ENCODE measurements at regions not wholly inside any gene's neighbourhood (a gene's known extent, or its start where the extent isn't known, plus 50 kb on each side); places are given as distances from the start of the nearest gene placed in this dataset.
A peak's percentile ranks its signal among the peaks of the same experiment; 100 is the strongest.
"Not testable (repeated sequence)": the region's sequence is repeated elsewhere in the genome, so short reads cannot be mapped to it uniquely, and the experiment has no call there.

- H3K27ac Mint-ChIP-seq = no peak overlapping the region
- intact Hi-C loops (cut with micrococcal nuclease) = no loop called here
- no peaks in the 10 kb centered on the region for H3K9me3 Mint-ChIP-seq
- no peaks in the 10 kb centered on the region for H3K4me1 Mint-ChIP-seq
- no peaks in the 10 kb centered on the region for H3K36me3 Mint-ChIP-seq (ENCODE audit: low read depth)
- no peak overlapping the region for H3K4me3 Mint-ChIP-seq
- peaks cover 4% of the 10 kb centered on the region for H3K27me3 Mint-ChIP-seq
- no peak for DNase-seq
These were observed 87.7 kb upstream of the WWC2 start for GRCh38 chr4:183011213-183011907.

DNA sequence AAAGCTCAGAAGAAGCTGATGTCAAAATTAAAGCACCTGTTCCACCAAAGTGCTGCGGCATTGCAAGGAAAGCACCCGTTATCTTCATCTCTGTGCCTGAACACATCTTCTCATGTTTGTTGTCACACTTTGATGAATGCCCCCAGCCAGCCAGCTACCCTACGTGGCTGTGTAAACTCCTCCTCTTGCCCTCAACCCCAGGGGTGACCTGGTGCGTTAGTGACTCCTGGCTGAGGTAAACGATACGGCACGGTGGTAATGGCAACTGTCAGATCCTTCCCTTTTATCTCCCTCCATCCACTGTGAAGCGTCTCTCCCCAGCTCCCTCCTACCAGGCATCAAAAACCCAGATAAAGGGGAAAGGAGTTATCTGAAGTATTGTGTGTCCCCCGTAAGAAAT is 90.6 kb upstream of the WWC2 start:
- intact Hi-C loops (cut with micrococcal nuclease) = no loop called here
- H3K4me1 Mint-ChIP-seq = no peaks in the 10 kb centered on the region
- H3K36me3 Mint-ChIP-seq (ENCODE audit: low read depth) = no peaks in the 10 kb centered on the region
- H3K9me3 Mint-ChIP-seq = no peaks in the 10 kb centered on the region
- no peak overlapping the region for H3K4me3 Mint-ChIP-seq
- no peak overlapping the region for H3K27ac Mint-ChIP-seq
- DNase-seq = no peak
- peaks cover 6% of the 10 kb centered on the region for H3K27me3 Mint-ChIP-seq

DNA sequence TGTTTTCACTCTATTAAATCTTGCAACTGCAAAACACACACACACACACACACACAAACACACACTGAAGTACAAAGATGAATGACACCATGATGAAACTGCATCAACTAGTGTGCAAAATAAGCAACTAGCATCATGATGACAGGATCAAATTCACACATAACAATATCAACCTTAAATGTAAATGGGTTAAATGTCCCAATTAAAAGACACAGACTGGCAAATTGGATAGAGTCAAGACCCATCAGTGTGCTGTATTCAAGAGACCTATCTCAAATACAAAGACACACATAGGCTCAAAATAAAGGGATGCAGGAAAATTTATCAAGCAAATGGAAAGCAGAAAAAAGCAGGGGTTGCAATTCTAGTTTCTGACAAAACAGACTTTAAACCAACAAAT is 87.2 kb upstream of the DCTD start:
- H3K27ac Mint-ChIP-seq; H3K9me3 Mint-ChIP-seq; intact Hi-C loops (cut with micrococcal nuclease); H3K4me3 Mint-ChIP-seq; H3K4me1 Mint-ChIP-seq; H3K36me3 Mint-ChIP-seq (ENCODE audit: low read depth); DNase-seq; H3K27me3 Mint-ChIP-seq: not testable (repeated sequence)

- Mint-ChIP-seq H3K36me3 (ENCODE audit: low read depth) (no peaks in the 10 kb centered on the region), H3K9me3 (no peaks in the 10 kb centered on the region), H3K4me1 (no peaks in the 10 kb centered on the region), H3K27me3 (no peaks in the 10 kb centered on the region), H3K4me3 (no peak overlapping the region), H3K27ac (no peak overlapping the region)
- intact Hi-C loops (cut with micrococcal nuclease) = no loop called here
- DNase-seq = no peak
These were observed 77.0 kb upstream of the DCTD start for GRCh38 chr4:182994171-182994570.

GRCh38 chr4:182978152-182978827 is 61.1 kb upstream of the DCTD start:
- no peaks in the 10 kb centered on the region for H3K36me3 Mint-ChIP-seq (ENCODE audit: low read depth)
- peaks cover 11% of the 10 kb centered on the region for H3K4me1 Mint-ChIP-seq
- no peak overlapping the region for H3K27ac Mint-ChIP-seq
- no peak for DNase-seq
- H3K27me3 Mint-ChIP-seq = peaks cover 18% of the 10 kb centered on the region
- intact Hi-C loops (cut with micrococcal nuclease) = loop anchor here (5.0 kb wide), 1 partner anchor 61 kb away; the partner anchor contains the start of gene DCTD
- no peaks in the 10 kb centered on the region for H3K9me3 Mint-ChIP-seq
- no peak overlapping the region for H3K4me3 Mint-ChIP-seq

DNA sequence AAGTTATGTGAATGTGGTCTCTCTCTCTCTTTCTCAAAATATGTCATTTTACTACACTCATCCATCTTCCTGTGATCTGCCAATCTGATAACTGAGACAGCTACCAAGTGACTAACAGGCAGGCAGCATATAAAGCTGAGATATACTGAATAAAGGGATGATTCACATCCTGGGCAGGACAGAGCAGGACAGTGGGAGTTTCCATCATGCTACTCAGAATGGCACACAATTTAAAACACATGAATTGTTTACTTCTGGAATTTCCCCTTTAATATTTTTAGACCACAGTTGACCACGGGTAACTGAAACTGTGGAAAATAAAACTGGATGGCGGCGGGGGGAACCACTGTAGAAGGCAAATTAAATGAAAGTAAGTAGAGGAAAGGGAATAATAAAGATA is 58.6 kb upstream of the DCTD start:
- Mint-ChIP-seq H3K4me3 (peak overlapping the region; percentile 2), H3K9me3 (no peaks in the 10 kb centered on the region), H3K27me3 (peaks cover 6% of the 10 kb centered on the region), H3K4me1 (peaks cover 11% of the 10 kb centered on the region), H3K36me3 (ENCODE audit: low read depth) (no peaks in the 10 kb centered on the region), H3K27ac (peak overlapping the region; percentile 66)
- DNase-seq = no peak
- intact Hi-C loops (cut with micrococcal nuclease) = loop anchor here (5.0 kb wide), 1 partner anchor 59 kb away; the partner anchor contains the start of gene DCTD

DNA sequence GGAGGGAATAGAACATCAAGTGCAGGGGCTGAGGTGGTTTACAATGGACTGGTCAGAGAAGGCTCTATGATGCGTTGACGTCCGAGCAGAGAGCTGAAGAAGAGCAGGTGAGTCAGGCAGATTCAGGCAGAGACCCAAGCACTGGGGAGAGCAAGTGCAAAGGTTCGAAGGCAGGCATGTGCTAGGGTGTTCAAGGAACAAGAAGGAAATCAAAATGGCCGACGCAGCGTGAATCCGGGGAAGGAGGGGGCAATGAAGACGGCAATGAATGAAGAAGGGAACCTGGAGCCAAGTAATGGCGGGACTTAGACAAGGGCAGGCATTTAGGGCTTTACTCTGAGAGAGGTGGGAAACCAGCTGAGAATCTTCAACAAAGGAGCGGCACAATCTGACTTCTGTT is 56.8 kb upstream of the DCTD start:
- Mint-ChIP-seq H3K36me3 (ENCODE audit: low read depth) (no peaks in the 10 kb centered on the region), H3K4me1 (peaks cover 11% of the 10 kb centered on the region), H3K27ac (no peak overlapping the region)

DNA sequence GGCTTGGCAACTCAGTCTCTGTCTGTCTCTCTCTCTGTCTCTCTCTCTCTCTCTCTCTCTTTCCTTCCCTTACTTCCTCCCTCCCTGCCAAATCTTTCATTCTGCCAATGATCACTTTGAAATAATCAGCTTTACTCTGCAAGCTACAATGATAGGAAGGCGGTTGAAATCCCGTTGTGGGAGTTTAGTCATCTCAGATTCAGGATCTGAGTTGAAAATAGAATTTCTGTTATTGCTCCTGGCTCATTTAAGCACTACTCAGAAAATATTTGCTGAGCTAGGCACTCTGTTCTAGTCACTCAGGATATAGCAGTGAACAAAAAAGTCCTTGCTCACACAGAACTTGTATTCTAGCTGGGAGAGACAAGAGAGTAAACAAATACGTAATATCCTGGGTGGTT is 56.3 kb upstream of the DCTD start:
- peaks cover 14% of the 10 kb centered on the region for H3K27me3 Mint-ChIP-seq
- H3K9me3 Mint-ChIP-seq = no peaks in the 10 kb centered on the region
- intact Hi-C loops (cut with micrococcal nuclease) = no loop called here

More for the DNA sequence above, 56.8 kb upstream of the DCTD start:
- DNase-seq = no peak
- H3K27me3 Mint-ChIP-seq = peaks cover 16% of the 10 kb centered on the region
- intact Hi-C loops (cut with micrococcal nuclease) = no loop called here
- no peak overlapping the region for H3K4me3 Mint-ChIP-seq
- no peaks in the 10 kb centered on the region for H3K9me3 Mint-ChIP-seq

GRCh38 chr4:182971702-182972101 is 54.5 kb upstream of the DCTD start:
- Mint-ChIP-seq H3K27ac (no peak overlapping the region), H3K4me1 (peaks cover 9% of the 10 kb centered on the region), H3K27me3 (peaks cover 23% of the 10 kb centered on the region), H3K4me3 (no peak overlapping the region), H3K36me3 (ENCODE audit: low read depth) (no peaks in the 10 kb centered on the region), H3K9me3 (no peaks in the 10 kb centered on the region)
- intact Hi-C loops (cut with micrococcal nuclease) = no loop called here
- DNase-seq = no peak

More for the DNA sequence above, 56.3 kb upstream of the DCTD start:
- H3K36me3 Mint-ChIP-seq (ENCODE audit: low read depth) = no peaks in the 10 kb centered on the region
- no peak overlapping the region for H3K27ac Mint-ChIP-seq
- no peak overlapping the region for H3K4me3 Mint-ChIP-seq
- peaks cover 10% of the 10 kb centered on the region for H3K4me1 Mint-ChIP-seq
- DNase-seq = no peak

DNA sequence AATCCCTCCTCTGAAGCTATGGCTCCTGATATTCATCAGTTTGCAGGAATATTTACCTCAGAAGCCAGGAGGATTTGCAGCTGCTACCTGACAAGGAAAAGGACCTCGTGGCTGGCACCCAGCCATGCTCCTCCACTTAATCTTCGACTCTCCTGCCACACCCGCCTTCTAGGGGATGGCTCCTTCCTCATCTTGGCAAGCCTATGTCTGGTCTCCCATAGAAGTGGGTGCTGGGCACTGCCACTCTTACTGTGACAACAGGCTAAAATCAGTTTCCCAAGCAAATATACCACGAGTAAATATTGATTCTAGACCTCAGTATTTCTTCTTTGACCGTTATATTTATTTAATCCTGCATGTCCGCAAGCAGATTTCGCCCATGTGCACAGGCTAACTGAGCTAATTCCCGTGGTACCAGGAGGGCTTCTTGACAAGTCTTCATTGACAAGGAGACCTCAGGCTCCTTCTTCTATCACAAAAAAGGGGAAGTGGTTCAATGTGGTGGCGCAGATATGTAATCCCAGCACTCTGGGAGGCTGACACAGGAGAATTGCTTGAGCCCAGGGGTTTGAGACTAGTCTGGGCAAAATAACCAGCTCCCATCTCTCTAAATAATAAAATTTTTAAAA is 52.6 kb upstream of the DCTD start:
- Mint-ChIP-seq H3K36me3 (ENCODE audit: low read depth) (no peaks in the 10 kb centered on the region), H3K27ac (no peak overlapping the region), H3K4me1 (no peaks in the 10 kb centered on the region), H3K27me3 (peaks cover 29% of the 10 kb centered on the region), H3K4me3 (no peak overlapping the region), H3K9me3 (no peaks in the 10 kb centered on the region)
- DNase-seq = no peak
- intact Hi-C loops (cut with micrococcal nuclease) = no loop called here

- DNase-seq = no peak
- H3K4me1 Mint-ChIP-seq = no peaks in the 10 kb centered on the region
- H3K9me3 Mint-ChIP-seq = no peaks in the 10 kb centered on the region
- no peak overlapping the region for H3K4me3 Mint-ChIP-seq
- no peak overlapping the region for H3K27ac Mint-ChIP-seq
- H3K36me3 Mint-ChIP-seq (ENCODE audit: low read depth) = no peaks in the 10 kb centered on the region
- H3K27me3 Mint-ChIP-seq = peaks cover 29% of the 10 kb centered on the region
- intact Hi-C loops (cut with micrococcal nuclease) = no loop called here
These were observed 51.9 kb upstream of the DCTD start for GRCh38 chr4:182968917-182969650.

- Mint-ChIP-seq H3K4me1 (no peaks in the 10 kb centered on the region), H3K27me3 (peaks cover 31% of the 10 kb centered on the region), H3K9me3 (no peaks in the 10 kb centered on the region), H3K27ac (no peak overlapping the region), H3K4me3 (no peak overlapping the region), H3K36me3 (ENCODE audit: low read depth) (no peaks in the 10 kb centered on the region)
- no peak for DNase-seq
- intact Hi-C loops (cut with micrococcal nuclease) = no loop called here
These were observed 50.2 kb upstream of the DCTD start for GRCh38 chr4:182967403-182967802.

Measured in activated CD4-positive, alpha-beta T cell treated with anti-CD3 and anti-CD28 coated beads, Interleukin-2, amount 10 ng/mL, durations not matched to agents 24 days and 14 days (primary cell).